ENCODE measurements at regions not wholly inside any gene's neighbourhood (a gene's known extent, or its start where the extent isn't known, plus 50 kb on each side); places are given as distances from the start of the nearest gene placed in this dataset.

GRCh38 chr19:30152510-30153291 is 210.7 kb downstream of the URI1 start:
- no peak for TF ChIP-seq POLR2A (IDR thresholded peaks at IDR 0.05)
- no peak for TF ChIP-seq CTCF (IDR thresholded peaks at IDR 0.05)

Data from thyroid gland (tissue), 4 donors.